ENCODE measurements at regions not wholly inside any gene's neighbourhood (a gene's known extent, or its start where the extent isn't known, plus 50 kb on each side); places are given as distances from the start of the nearest gene placed in this dataset.

- DNase-seq: no peak
Observed at GRCh38 chrX:109934434-109934833, 68.5 kb upstream of the TMEM164 start.

- no peak for DNase-seq
Observed at GRCh38 chrX:109934935-109935334, 68.0 kb upstream of the TMEM164 start.

GRCh38 chrX:109936114-109936513 lies 66.8 kb upstream of the TMEM164 start:
- no peak for DNase-seq

GRCh38 chrX:109936598-109936997 lies 66.3 kb upstream of the TMEM164 start:
- DNase-seq: no peak

GRCh38 chrX:109939498-109939897 lies 63.4 kb upstream of the TMEM164 start:
- DNase-seq: no peak

GRCh38 chrX:109940411-109940810 lies 62.5 kb upstream of the TMEM164 start:
- no peak for DNase-seq

- DNase-seq: no peak
Observed at GRCh38 chrX:109943092-109943739, 59.7 kb upstream of the TMEM164 start.

GRCh38 chrX:109943740-109944092 lies 59.2 kb upstream of the TMEM164 start:
- DNase-seq: no peak

GRCh38 chrX:109952050-109952449 lies 50.9 kb upstream of the TMEM164 start:
- DNase-seq: no peak

- DNase-seq: no peak
Observed at GRCh38 chrX:109952985-109953905, 49.7 kb upstream of the TMEM164 start.
